ENCODE measurements at regions not wholly inside any gene's neighbourhood (a gene's known extent, or its start where the extent isn't known, plus 50 kb on each side); places are given as distances from the start of the nearest gene placed in this dataset.
"Not testable (repeated sequence)": the region's sequence is repeated elsewhere in the genome, so short reads cannot be mapped to it uniquely, and the experiment has no call there.

- Histone ChIP-seq H3K4me3 (ENCODE audit: low read length) (no peak overlapping the region), H3K4me1 (ENCODE audit: control insufficient read depth, insufficient read depth, low read length) (peaks cover 6% of the 10 kb centered on the region), H3K36me3 (ENCODE audit: control insufficient read depth, insufficient read depth, low read length) (no peaks in the 10 kb centered on the region), H3K9ac (ENCODE audit: low read length) (no peak overlapping the region), H3K27ac (ENCODE audit: low read depth, low read length) (no peak overlapping the region), H3K27me3 (ENCODE audit: control insufficient read depth, insufficient read depth, low read length) (peaks cover 2% of the 10 kb centered on the region)
These were observed 184.5 kb upstream of the PDE10A start for GRCh38 chr6:165847407-165848085.

- peak overlapping the region; percentile 35 for H3K4me3 ChIP-seq (ENCODE audit: low read length)
These were observed 183.3 kb upstream of the PDE10A start for GRCh38 chr6:165846123-165846966.

GRCh38 chr6:165845493-165845892, 182.5 kb upstream of the PDE10A start:
- Histone ChIP-seq H3K9ac (ENCODE audit: low read length) (no peak overlapping the region), H3K4me1 (ENCODE audit: control insufficient read depth, insufficient read depth, low read length) (peaks cover 6% of the 10 kb centered on the region), H3K27ac (ENCODE audit: low read depth, low read length) (no peak overlapping the region), H3K36me3 (ENCODE audit: control insufficient read depth, insufficient read depth, low read length) (no peaks in the 10 kb centered on the region), H3K4me3 (ENCODE audit: low read length) (no peak overlapping the region), H3K27me3 (ENCODE audit: control insufficient read depth, insufficient read depth, low read length) (no peaks in the 10 kb centered on the region)

More at GRCh38 chr6:165846123-165846966, 183.3 kb upstream of the PDE10A start:
- no peaks in the 10 kb centered on the region for H3K27me3 ChIP-seq (ENCODE audit: control insufficient read depth, insufficient read depth, low read length)
- peak overlapping the region; percentile 18 for H3K27ac ChIP-seq (ENCODE audit: low read depth, low read length)
- no peaks in the 10 kb centered on the region for H3K36me3 ChIP-seq (ENCODE audit: control insufficient read depth, insufficient read depth, low read length)
- H3K9ac ChIP-seq (ENCODE audit: low read length), result no peak overlapping the region
- H3K4me1 ChIP-seq (ENCODE audit: control insufficient read depth, insufficient read depth, low read length), result peaks cover 6% of the 10 kb centered on the region

- no peaks in the 10 kb centered on the region for H3K27me3 ChIP-seq (ENCODE audit: control insufficient read depth, insufficient read depth, low read length)
These were observed 181.8 kb upstream of the PDE10A start for GRCh38 chr6:165844801-165845364.

GRCh38 chr6:165844232-165844631, 181.2 kb upstream of the PDE10A start:
- H3K4me1 ChIP-seq (ENCODE audit: control insufficient read depth, insufficient read depth, low read length), result peaks cover 3% of the 10 kb centered on the region
- no peaks in the 10 kb centered on the region for H3K36me3 ChIP-seq (ENCODE audit: control insufficient read depth, insufficient read depth, low read length)
- no peak overlapping the region for H3K4me3 ChIP-seq (ENCODE audit: low read length)
- H3K27ac ChIP-seq (ENCODE audit: low read depth, low read length), result no peak overlapping the region
- no peaks in the 10 kb centered on the region for H3K27me3 ChIP-seq (ENCODE audit: control insufficient read depth, insufficient read depth, low read length)
- no peak overlapping the region for H3K9ac ChIP-seq (ENCODE audit: low read length)

More at GRCh38 chr6:165844801-165845364, 181.8 kb upstream of the PDE10A start:
- H3K4me1 ChIP-seq (ENCODE audit: control insufficient read depth, insufficient read depth, low read length), result peaks cover 3% of the 10 kb centered on the region
- H3K27ac ChIP-seq (ENCODE audit: low read depth, low read length), result no peak overlapping the region
- H3K36me3 ChIP-seq (ENCODE audit: control insufficient read depth, insufficient read depth, low read length), result no peaks in the 10 kb centered on the region
- no peak overlapping the region for H3K9ac ChIP-seq (ENCODE audit: low read length)
- no peak overlapping the region for H3K4me3 ChIP-seq (ENCODE audit: low read length)

- Histone ChIP-seq H3K9ac (ENCODE audit: low read length) (no peak overlapping the region), H3K27me3 (ENCODE audit: control insufficient read depth, insufficient read depth, low read length) (no peaks in the 10 kb centered on the region), H3K36me3 (ENCODE audit: control insufficient read depth, insufficient read depth, low read length) (no peaks in the 10 kb centered on the region), H3K4me1 (ENCODE audit: control insufficient read depth, insufficient read depth, low read length) (peaks cover 3% of the 10 kb centered on the region), H3K27ac (ENCODE audit: low read depth, low read length) (no peak overlapping the region), H3K4me3 (ENCODE audit: low read length) (no peak overlapping the region)
These were observed 180.6 kb upstream of the PDE10A start for GRCh38 chr6:165843568-165844113.

GRCh38 chr6:165843121-165843520, 180.1 kb upstream of the PDE10A start:
- peaks cover 3% of the 10 kb centered on the region for H3K4me1 ChIP-seq (ENCODE audit: control insufficient read depth, insufficient read depth, low read length)
- no peaks in the 10 kb centered on the region for H3K36me3 ChIP-seq (ENCODE audit: control insufficient read depth, insufficient read depth, low read length)
- no peak overlapping the region for H3K4me3 ChIP-seq (ENCODE audit: low read length)
- no peaks in the 10 kb centered on the region for H3K27me3 ChIP-seq (ENCODE audit: control insufficient read depth, insufficient read depth, low read length)
- H3K9ac ChIP-seq (ENCODE audit: low read length), result no peak overlapping the region
- H3K27ac ChIP-seq (ENCODE audit: low read depth, low read length), result no peak overlapping the region

GRCh38 chr6:165842281-165842936, 179.4 kb upstream of the PDE10A start:
- no peak overlapping the region for H3K4me3 ChIP-seq (ENCODE audit: low read length)
- H3K27me3 ChIP-seq (ENCODE audit: control insufficient read depth, insufficient read depth, low read length), result no peaks in the 10 kb centered on the region
- H3K36me3 ChIP-seq (ENCODE audit: control insufficient read depth, insufficient read depth, low read length), result no peaks in the 10 kb centered on the region
- H3K4me1 ChIP-seq (ENCODE audit: control insufficient read depth, insufficient read depth, low read length), result peaks cover 3% of the 10 kb centered on the region
- H3K27ac ChIP-seq (ENCODE audit: low read depth, low read length), result no peak overlapping the region
- H3K9ac ChIP-seq (ENCODE audit: low read length), result no peak overlapping the region

- no peak overlapping the region for H3K9ac ChIP-seq (ENCODE audit: low read length)
These were observed 178.1 kb upstream of the PDE10A start for GRCh38 chr6:165841153-165841558.

GRCh38 chr6:165837948-165838745, 175.1 kb upstream of the PDE10A start:
- Histone ChIP-seq H3K4me3 (ENCODE audit: low read length) (no peak overlapping the region), H3K4me1 (ENCODE audit: control insufficient read depth, insufficient read depth, low read length) (no peaks in the 10 kb centered on the region), H3K9ac (ENCODE audit: low read length) (no peak overlapping the region), H3K36me3 (ENCODE audit: control insufficient read depth, insufficient read depth, low read length) (no peaks in the 10 kb centered on the region), H3K27ac (ENCODE audit: low read depth, low read length) (no peak overlapping the region), H3K27me3 (ENCODE audit: control insufficient read depth, insufficient read depth, low read length) (no peaks in the 10 kb centered on the region)

More at GRCh38 chr6:165841153-165841558, 178.1 kb upstream of the PDE10A start:
- Histone ChIP-seq H3K27ac (ENCODE audit: low read depth, low read length) (no peak overlapping the region), H3K36me3 (ENCODE audit: control insufficient read depth, insufficient read depth, low read length) (no peaks in the 10 kb centered on the region), H3K27me3 (ENCODE audit: control insufficient read depth, insufficient read depth, low read length) (no peaks in the 10 kb centered on the region), H3K4me3 (ENCODE audit: low read length) (no peak overlapping the region), H3K4me1 (ENCODE audit: control insufficient read depth, insufficient read depth, low read length) (peaks cover 3% of the 10 kb centered on the region)

GRCh38 chr6:165836648-165837047, 173.6 kb upstream of the PDE10A start:
- not testable (repeated sequence) for H3K27me3 ChIP-seq (ENCODE audit: control insufficient read depth, insufficient read depth, low read length); H3K9ac ChIP-seq (ENCODE audit: low read length); H3K36me3 ChIP-seq (ENCODE audit: control insufficient read depth, insufficient read depth, low read length); H3K27ac ChIP-seq (ENCODE audit: low read depth, low read length); H3K4me3 ChIP-seq (ENCODE audit: low read length); H3K4me1 ChIP-seq (ENCODE audit: control insufficient read depth, insufficient read depth, low read length)
